Natural killer cell (primary cell): ENCODE measurements at regions not wholly inside any gene's neighbourhood (a gene's known extent, or its start where the extent isn't known, plus 50 kb on each side); places are given as distances from the start of the nearest gene placed in this dataset.

Source experiments
- ATAC-seq, 3 donors: fragments of 150-1000 bp in 2 of 3; fragments of 200-7000 bp in 1 of 3; cut with Tn5 transposase; 1 replicate in 1 of 3; 2 replicates in 2 of 3; pipeline ENCODE4 v1.10.0; 2021; ENCODE audit warnings: mild to moderate bottlenecking in 2 of 3, moderate library complexity in 2 of 3
- DNase-seq, 2 donors: peaks; one replicate each; pipeline versions ENCODE4 v3.0.0 to v3.0.0-alpha.2; 2013 to 2021; ENCODE audit warnings: mixed read lengths in 1 of 2
- H3K27ac ChIP-seq: one replicate; pipeline ENCODE4 v1.5.1; 2013; ENCODE audit warnings: mild to moderate bottlenecking, low read length
- H3K27me3 ChIP-seq: one replicate; pipeline ENCODE4 v1.6.1; 2013; ENCODE audit warnings: low read length; ENCODE audit not compliant: control insufficient read depth, insufficient read depth
- H3K36me3 ChIP-seq: one replicate; pipeline ENCODE4 v1.6.1; 2013; ENCODE audit warnings: low read length; ENCODE audit not compliant: control insufficient read depth, insufficient read depth
- H3K4me1 ChIP-seq: one replicate; pipeline ENCODE4 v1.6.1; 2013; ENCODE audit warnings: low read length; ENCODE audit not compliant: control insufficient read depth, insufficient read depth
- H3K4me3 ChIP-seq: one replicate; pipeline ENCODE4 v1.5.1; 2013; ENCODE audit warnings: low read length
- H3K9me3 ChIP-seq: one replicate; pipeline ENCODE4 v1.6.1; 2013; ENCODE audit warnings: low read length; ENCODE audit not compliant: control insufficient read depth, insufficient read depth
- H3K27ac Mint-ChIP-seq, 2 donors: one replicate each; pipeline ENCODE4 v1.8.0; 2022; ENCODE audit warnings: mild to moderate bottlenecking in 2 of 2, mixed read lengths in 2 of 2, moderate library complexity in 1 of 2
- H3K27me3 Mint-ChIP-seq, 2 donors: one replicate each; pipeline ENCODE4 v1.8.0; 2022; ENCODE audit warnings: low read depth in 2 of 2, mixed read lengths in 2 of 2
- H3K36me3 Mint-ChIP-seq: one replicate; pipeline ENCODE4 v1.8.0; 2022; ENCODE audit warnings: mixed read lengths
- H3K4me1 Mint-ChIP-seq, 2 donors: one replicate each; pipeline ENCODE4 v1.8.0; 2022; ENCODE audit warnings: mixed read lengths in 2 of 2
- H3K4me3 Mint-ChIP-seq: one replicate; pipeline ENCODE4 v1.8.0; 2022; ENCODE audit warnings: mild to moderate bottlenecking, moderate library complexity, mixed read lengths
- H3K9me3 Mint-ChIP-seq, 2 donors: one replicate each; pipeline ENCODE4 v1.8.0; 2022; ENCODE audit warnings: mixed read lengths in 2 of 2
- WGBS: methylation state at CpG from one replicate; pipeline ENCODE4 v1.1.7; 2013; ENCODE audit warnings: missing lambda C conversion rate; ENCODE audit not compliant: insufficient coverage; 5-methylcytosine and 5-hydroxymethylcytosine counted together
- intact Hi-C: fragments of 100-400 bp; cut with micrococcal nuclease; formaldehyde crosslinking; loops from one replicate; pipeline ENCODE4 v1.14.2; 2022
- TF ChIP-seq, protein P1 (sequence below): fragments of 200-600 bp; IDR thresholded peaks from one replicate; pipeline ENCODE4 v1.8.0; 2022; ENCODE audit warnings: antibody characterized with exemption

DNA sequence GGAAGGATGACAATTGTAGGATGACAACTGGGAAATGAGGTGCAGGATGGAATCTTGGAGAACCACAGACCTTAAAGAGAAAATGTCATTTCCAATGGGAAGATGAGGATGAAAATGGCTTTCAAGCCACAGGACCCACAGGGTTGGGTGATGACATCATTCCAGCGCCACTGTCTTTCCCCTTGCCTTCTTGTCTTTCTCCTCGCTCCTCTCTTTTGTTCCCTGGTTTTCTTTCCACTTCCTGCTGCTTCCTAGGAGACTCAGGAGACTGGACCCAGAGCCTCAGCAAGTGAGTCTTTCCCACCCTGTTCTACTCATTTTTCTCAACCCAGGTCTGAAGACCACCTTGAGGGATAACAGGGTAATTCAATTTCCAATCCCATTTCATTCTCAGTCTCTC lies 548.8 kb downstream of the FGF9 start:
- no peak overlapping the region for H3K27ac Mint-ChIP-seq
- H3K36me3 Mint-ChIP-seq: no peaks in the 10 kb centered on the region
- 96% methylated on average over 2 of the region's 2 CpGs for WGBS
- H3K27me3 ChIP-seq: no peaks in the 10 kb centered on the region
- intact Hi-C loops: no loop called here
- H3K27ac ChIP-seq: no peak overlapping the region
- peaks cover 0 to 7% of the 10 kb centered on the region in 2 donors for H3K4me1 Mint-ChIP-seq
- H3K36me3 ChIP-seq: no peaks in the 10 kb centered on the region
- no peaks in the 10 kb centered on the region for H3K4me1 ChIP-seq
- H3K27me3 Mint-ChIP-seq: peaks cover 0 to 4% of the 10 kb centered on the region in 2 donors
- DNase-seq (no peak), ATAC-seq (no peak)
- no peak overlapping the region for H3K4me3 Mint-ChIP-seq
- no peaks in the 10 kb centered on the region for H3K9me3 ChIP-seq
- TF ChIP-seq, protein P1, sequence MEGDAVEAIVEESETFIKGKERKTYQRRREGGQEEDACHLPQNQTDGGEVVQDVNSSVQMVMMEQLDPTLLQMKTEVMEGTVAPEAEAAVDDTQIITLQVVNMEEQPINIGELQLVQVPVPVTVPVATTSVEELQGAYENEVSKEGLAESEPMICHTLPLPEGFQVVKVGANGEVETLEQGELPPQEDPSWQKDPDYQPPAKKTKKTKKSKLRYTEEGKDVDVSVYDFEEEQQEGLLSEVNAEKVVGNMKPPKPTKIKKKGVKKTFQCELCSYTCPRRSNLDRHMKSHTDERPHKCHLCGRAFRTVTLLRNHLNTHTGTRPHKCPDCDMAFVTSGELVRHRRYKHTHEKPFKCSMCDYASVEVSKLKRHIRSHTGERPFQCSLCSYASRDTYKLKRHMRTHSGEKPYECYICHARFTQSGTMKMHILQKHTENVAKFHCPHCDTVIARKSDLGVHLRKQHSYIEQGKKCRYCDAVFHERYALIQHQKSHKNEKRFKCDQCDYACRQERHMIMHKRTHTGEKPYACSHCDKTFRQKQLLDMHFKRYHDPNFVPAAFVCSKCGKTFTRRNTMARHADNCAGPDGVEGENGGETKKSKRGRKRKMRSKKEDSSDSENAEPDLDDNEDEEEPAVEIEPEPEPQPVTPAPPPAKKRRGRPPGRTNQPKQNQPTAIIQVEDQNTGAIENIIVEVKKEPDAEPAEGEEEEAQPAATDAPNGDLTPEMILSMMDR: no peak
- H3K4me3 ChIP-seq: no peak overlapping the region
- no peaks in the 10 kb centered on the region for H3K9me3 Mint-ChIP-seq

DNA sequence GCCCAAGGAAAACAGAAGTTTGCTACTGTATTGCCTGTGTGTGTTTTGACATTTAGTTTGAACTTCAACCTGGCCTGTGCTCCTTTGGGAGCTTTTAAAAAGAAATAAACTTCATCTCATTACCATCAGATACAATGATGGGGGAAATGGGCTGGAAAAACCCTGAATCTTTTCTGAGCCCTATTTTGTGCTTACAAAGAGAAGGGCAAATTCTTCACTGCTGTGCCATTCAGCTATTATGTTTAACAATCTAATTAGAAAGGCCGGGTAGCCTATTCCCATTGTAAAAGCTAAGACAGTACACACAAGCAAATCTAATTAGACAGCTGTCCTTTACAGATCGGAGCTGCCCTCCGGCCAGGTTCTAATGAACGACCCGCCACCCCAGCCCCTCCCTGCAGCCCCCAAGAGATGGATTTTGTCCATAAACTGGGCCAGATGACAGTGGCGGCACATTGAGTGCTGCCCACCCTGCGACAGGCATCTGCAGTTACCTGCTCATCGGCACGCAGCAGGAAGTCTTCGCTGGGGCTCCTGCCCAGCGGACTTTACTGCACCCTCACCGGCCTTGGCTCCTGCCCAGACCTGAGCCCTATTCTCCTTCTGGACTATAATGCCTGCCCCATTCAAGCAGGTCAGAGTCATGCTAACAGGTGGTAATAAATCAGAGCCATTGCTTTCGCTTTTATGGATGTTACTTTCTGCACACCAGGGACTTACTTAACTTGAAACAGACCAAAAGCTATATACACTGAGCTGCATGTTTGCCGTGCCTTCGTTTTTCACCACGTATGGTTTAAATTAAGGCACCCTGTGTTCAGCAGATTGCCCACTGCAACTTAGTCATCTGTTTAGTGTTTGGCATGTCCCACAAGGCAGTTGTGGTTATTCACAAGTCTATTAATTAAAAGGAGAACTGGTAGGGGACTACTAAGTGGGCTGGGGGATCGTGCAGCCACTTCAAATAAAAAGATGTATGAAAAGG lies 549.6 kb downstream of the FGF9 start:
- no peak overlapping the region for H3K27ac ChIP-seq
- peaks cover 0 to 4% of the 10 kb centered on the region in 2 donors for H3K27me3 Mint-ChIP-seq
- no peaks in the 10 kb centered on the region for H3K36me3 Mint-ChIP-seq
- 91% methylated on average over 17 of the region's 17 CpGs for WGBS
- no peaks in the 10 kb centered on the region for H3K27me3 ChIP-seq
- no peak for DNase-seq
- H3K9me3 ChIP-seq: no peaks in the 10 kb centered on the region
- H3K27ac Mint-ChIP-seq: no peak overlapping the region
- TF ChIP-seq, protein P1: no peak
- intact Hi-C loops: no loop called here
- no peak overlapping the region for H3K4me3 ChIP-seq
- peaks cover 0 to 8% of the 10 kb centered on the region in 2 donors for H3K4me1 Mint-ChIP-seq
- H3K4me1 ChIP-seq: no peaks in the 10 kb centered on the region
- no peak overlapping the region for H3K4me3 Mint-ChIP-seq
- H3K9me3 Mint-ChIP-seq: no peaks in the 10 kb centered on the region
- no peaks in the 10 kb centered on the region for H3K36me3 ChIP-seq
- no peak for ATAC-seq

DNA sequence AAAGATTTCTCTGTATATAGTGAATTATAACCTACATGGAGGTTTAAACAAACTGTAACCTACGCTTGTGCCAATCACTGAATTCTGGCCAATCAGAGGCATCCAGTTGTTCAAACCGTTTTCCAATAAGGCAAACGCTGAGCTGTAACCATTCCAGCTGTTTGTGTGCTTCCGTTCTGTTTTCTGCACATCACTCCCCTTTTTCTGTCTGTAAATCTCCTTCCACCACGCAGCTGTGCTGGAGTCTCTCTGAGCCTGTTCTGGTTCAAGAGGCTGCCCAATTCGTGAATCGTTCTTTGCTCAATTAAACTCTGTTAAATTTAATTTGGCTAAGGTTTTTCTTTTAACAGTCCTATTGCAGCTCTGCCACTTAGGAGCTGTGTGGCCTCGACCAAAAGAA lies 552.5 kb downstream of the FGF9 start:
- Histone ChIP-seq H3K9me3 (no peaks in the 10 kb centered on the region), H3K27me3 (no peaks in the 10 kb centered on the region), H3K27ac (no peak overlapping the region), H3K4me3 (no peak overlapping the region), H3K4me1 (no peaks in the 10 kb centered on the region), H3K36me3 (no peaks in the 10 kb centered on the region)
- TF ChIP-seq, protein P1: no peak
- WGBS: 87% methylated on average over 8 of the region's 8 CpGs
- DNase-seq (no peak), ATAC-seq (no peak)
- intact Hi-C loops: no loop called here
- Mint-ChIP-seq H3K36me3 (no peaks in the 10 kb centered on the region), H3K4me3 (no peak overlapping the region), H3K4me1 (peaks cover 0 to 8% of the 10 kb centered on the region in 2 donors), H3K27ac (no peak overlapping the region), H3K9me3 (no peaks in the 10 kb centered on the region), H3K27me3 (peaks cover 0 to 6% of the 10 kb centered on the region in 2 donors)
